Kidney (tissue), 13 donors: ENCODE measurements at regions not wholly inside any gene's neighbourhood (a gene's known extent, or its start where the extent isn't known, plus 50 kb on each side); places are given as distances from the start of the nearest gene placed in this dataset.

Source experiments
- DNase-seq, 5 donors: peaks; one replicate each; pipeline ENCODE4 v3.0.0-alpha.2; 2013 to 2020
- FAIRE-seq: peaks from 2 replicates; lab custom pipeline; 2012; peaks lifted over from hg19 to GRCh38; lab: Jason Lieb, UNC
- H3K27ac ChIP-seq, 2 donors: one replicate each; pipeline ENCODE4 v1.7.0; 2013; ENCODE audit warnings: low read depth in 2 of 2, low read length in 2 of 2, inconsistent platforms in 1 of 2
- H3K27me3 ChIP-seq: one replicate; pipeline ENCODE4 v1.7.1; 2013; ENCODE audit warnings: low read length, inconsistent platforms; ENCODE audit not compliant: control insufficient read depth, insufficient read depth
- H3K36me3 ChIP-seq, 3 donors: one replicate each; pipeline versions ENCODE4 v1.7.0 to v1.7.1; 2013; ENCODE audit warnings: low read length in 3 of 3, control low read depth in 1 of 3, inconsistent platforms in 1 of 3; ENCODE audit not compliant: insufficient read depth in 3 of 3, control insufficient read depth in 2 of 3
- H3K4me1 ChIP-seq, 3 donors: one replicate each; pipeline versions ENCODE4 v1.7.0 to v1.7.1; 2013; ENCODE audit warnings: low read length in 3 of 3, inconsistent platforms in 1 of 3, low read depth in 1 of 3; ENCODE audit not compliant: control insufficient read depth in 2 of 3, insufficient read depth in 2 of 3
- H3K4me3 ChIP-seq, 3 donors: one replicate each; pipeline versions ENCODE4 v1.7.0 to v1.8.1; 2013; ENCODE audit warnings: low read length in 3 of 3, control low read depth in 1 of 3, inconsistent platforms in 1 of 3
- H3K9ac ChIP-seq, 3 donors: one replicate each; pipeline versions ENCODE4 v1.7.0 to v1.7.1; 2013; ENCODE audit warnings: low read length in 3 of 3, control low read depth in 1 of 3, inconsistent platforms in 1 of 3
- H3K9me3 ChIP-seq, 3 donors: one replicate each; pipeline versions ENCODE4 v1.7.0 to v1.7.1; 2013; ENCODE audit warnings: low read length in 3 of 3, control low read depth in 1 of 3, inconsistent platforms in 1 of 3; ENCODE audit not compliant: control insufficient read depth in 2 of 3, insufficient read depth in 1 of 3
- CTCF ChIP-seq: IDR thresholded peaks from 3 replicates; pipeline ENCODE4 v1.5.1; 2012; ENCODE audit warnings: mild to moderate bottlenecking, moderate library complexity, borderline replicate concordance; ENCODE audit not compliant: insufficient read depth; ENCODE audit errors: extremely low read depth
- intact Hi-C: fragments of 100-400 bp; cut with DNase I; formaldehyde crosslinking; loops from one replicate; pipeline ENCODE4 v1.11.1; 2022
- donor health status: control.
- donor health status: control.
- donor health status: control.
- donor health status: control.
- donor health status: control.
- donor health status: DM: yes; HTN: yes; CAD: no.
- donor health status: Normal renal cell carcinoma (clear cell type).

GRCh38 chr3:481111-481510, 284.5 kb downstream of the CHL1 start:
- intact Hi-C loops, result no loop called here
- no peak overlapping the region for H3K4me3 ChIP-seq
- no peaks in the 10 kb centered on the region for H3K4me1 ChIP-seq
- no peak for FAIRE-seq
- TF ChIP-seq CTCF, result no peak
- H3K9ac ChIP-seq, result no peak overlapping the region
- DNase-seq, result no peak
- H3K36me3 ChIP-seq, result no peaks in the 10 kb centered on the region
- no peaks in the 10 kb centered on the region for H3K9me3 ChIP-seq
- H3K27me3 ChIP-seq, result no peaks in the 10 kb centered on the region
- H3K27ac ChIP-seq, result no peak overlapping the region

- FAIRE-seq, result no peak
- Histone ChIP-seq H3K9me3 (no peaks in the 10 kb centered on the region), H3K4me3 (no peak overlapping the region), H3K4me1 (no peaks in the 10 kb centered on the region), H3K27me3 (no peaks in the 10 kb centered on the region), H3K27ac (no peak overlapping the region), H3K36me3 (no peaks in the 10 kb centered on the region), H3K9ac (no peak overlapping the region)
- peak in 1 of 5 donors; percentile 52 for DNase-seq
- TF ChIP-seq CTCF, result peak; percentile 16
- intact Hi-C loops, result no loop called here
These were observed 285.1 kb downstream of the CHL1 start for GRCh38 chr3:481680-482079.

- intact Hi-C loops, result no loop called here
- H3K9me3 ChIP-seq, result no peaks in the 10 kb centered on the region
- peak in 1 of 5 donors; percentile 65 for DNase-seq
- no peak overlapping the region for H3K4me3 ChIP-seq
- no peak overlapping the region for H3K27ac ChIP-seq
- no peaks in the 10 kb centered on the region for H3K36me3 ChIP-seq
- no peak for FAIRE-seq
- no peaks in the 10 kb centered on the region for H3K27me3 ChIP-seq
- H3K9ac ChIP-seq, result no peak overlapping the region
- H3K4me1 ChIP-seq, result no peaks in the 10 kb centered on the region
- no peak for TF ChIP-seq CTCF
These were observed 285.9 kb downstream of the CHL1 start for GRCh38 chr3:482479-482878.

GRCh38 chr3:484341-484740, 287.8 kb downstream of the CHL1 start:
- TF ChIP-seq CTCF, result no peak
- no peak overlapping the region for H3K9ac ChIP-seq
- H3K27me3 ChIP-seq, result no peaks in the 10 kb centered on the region
- FAIRE-seq (no peak), DNase-seq (no peak)
- no peak overlapping the region for H3K27ac ChIP-seq
- intact Hi-C loops, result no loop called here
- H3K36me3 ChIP-seq, result no peaks in the 10 kb centered on the region
- no peak overlapping the region for H3K4me3 ChIP-seq
- H3K9me3 ChIP-seq, result no peaks in the 10 kb centered on the region
- no peaks in the 10 kb centered on the region for H3K4me1 ChIP-seq
